H1 (cell line): ENCODE measurements at regions not wholly inside any gene's neighbourhood (a gene's known extent, or its start where the extent isn't known, plus 50 kb on each side); places are given as distances from the start of the nearest gene placed in this dataset.

Source experiments
- HDAC6 ChIP-seq: IDR thresholded peaks from one replicate; pipeline ENCODE4 v1.7.1; 2012; ENCODE audit warnings: low read depth, mild to moderate bottlenecking, inconsistent platforms, low read length, moderate library complexity
- RNF2 ChIP-seq: fragments of 200-900, 300-1000 bp; sonication (generic); IDR thresholded peaks from 2 replicates; pipeline ENCODE4 v1.7.1; 2016; ENCODE audit warnings: borderline replicate concordance, low read depth, mild to moderate bottlenecking, antibody characterized with exemption, low read length; ENCODE audit not compliant: poor library complexity, severe bottlenecking; ENCODE audit errors: missing control alignments
- SUZ12 ChIP-seq: fragments of 200-600 bp; sonication (generic); IDR thresholded peaks from 2 replicates; pipeline ENCODE4 v1.6.1; 2012; ENCODE audit warnings: mild to moderate bottlenecking, inconsistent platforms, low read length, moderate library complexity, mixed read lengths
- TAF7 ChIP-seq: optimal IDR thresholded peaks from 2 replicates; pipeline ENCODE3; 2011; ENCODE audit warnings: low read depth, mild to moderate bottlenecking, inconsistent platforms, low read length, moderate library complexity, borderline replicate concordance

GRCh38 chr10:117444497-117445040 is 69.3 kb upstream of the PDZD8 start (continued):
- TF ChIP-seq HDAC6 (no peak), TAF7 (no peak), RNF2 (no peak), SUZ12 (no peak)
